Gastroesophageal sphincter (tissue), 4 donors: ENCODE measurements at regions not wholly inside any gene's neighbourhood (a gene's known extent, or its start where the extent isn't known, plus 50 kb on each side); places are given as distances from the start of the nearest gene placed in this dataset.

ENCODE experiments used
- ATAC-seq: fragments of 150-250 bp; one replicate; pipeline ENCODE4 v1.9.1; 2016; ENCODE audit warnings: mild to moderate bottlenecking, moderate library complexity
- H3K27ac ChIP-seq, 4 donors: fragments of 200-600 bp; sonication (generic) in 3 of 4; 1 replicate in 3 of 4; 2 replicates in 1 of 4; pipeline ENCODE4 v1.5.1; 2016 to 2019
- H3K27me3 ChIP-seq: fragments of 200-600 bp; sonication (generic); one replicate; pipeline ENCODE4 v1.5.1; 2019
- H3K36me3 ChIP-seq, 2 donors: fragments of 200-600 bp; sonication (generic); one replicate each; pipeline ENCODE4 v1.5.1; 2019; ENCODE audit warnings: control low read depth in 1 of 2
- H3K4me1 ChIP-seq, 3 donors: fragments of 200-600 bp; sonication (generic); 1 replicate in 2 of 3; 2 replicates in 1 of 3; pipeline ENCODE4 v1.5.1; 2016 to 2019; ENCODE audit warnings: control low read depth in 2 of 3
- H3K4me3 ChIP-seq, 2 donors: fragments of 200-600 bp; sonication (generic); one replicate each; pipeline ENCODE4 v1.5.1; 2019; ENCODE audit warnings: mild to moderate bottlenecking in 1 of 2, moderate library complexity in 1 of 2
- H3K9me3 ChIP-seq, 3 donors: fragments of 200-600 bp; sonication (generic); one replicate each; pipeline ENCODE4 v1.5.1; 2017 to 2019; ENCODE audit warnings: control low read depth in 2 of 3
- EP300 ChIP-seq: sonication (generic); formaldehyde crosslinking; IDR thresholded peaks from one replicate; pipeline ENCODE4 v1.6.1; 2017; ENCODE audit warnings: antibody characterized with exemption, mild to moderate bottlenecking
- POLR2A ChIP-seq, 2 donors: fragments of 450-650 bp; IDR thresholded peaks; one replicate each; pipeline ENCODE4 v1.6.1; 2017; ENCODE audit warnings: antibody characterized with exemption in 2 of 2, mild to moderate bottlenecking in 2 of 2, moderate library complexity in 1 of 2
- POLR2AphosphoS5 ChIP-seq: sonication (generic); formaldehyde crosslinking; IDR thresholded peaks from one replicate; pipeline ENCODE4 v1.6.1; 2017; ENCODE audit warnings: antibody characterized with exemption
- WGBS, 2 donors: methylation state at CpG; one replicate each; pipeline ENCODE4 v1.1.5; 2018; ENCODE audit warnings: low coverage in 1 of 2; 5-methylcytosine and 5-hydroxymethylcytosine counted together
- TF ChIP-seq, protein P1 (sequence below), 4 experiments: fragments of 200-600 bp in 2 of 4; fragments of 450-650 bp in 2 of 4; sonication (generic) in 1 of 4; IDR thresholded peaks; one replicate each; pipeline ENCODE4 v1.5.1; 2017 to 2019; ENCODE audit warnings: antibody characterized with exemption in 4 of 4, mild to moderate bottlenecking in 2 of 4, moderate library complexity in 2 of 4

DNA sequence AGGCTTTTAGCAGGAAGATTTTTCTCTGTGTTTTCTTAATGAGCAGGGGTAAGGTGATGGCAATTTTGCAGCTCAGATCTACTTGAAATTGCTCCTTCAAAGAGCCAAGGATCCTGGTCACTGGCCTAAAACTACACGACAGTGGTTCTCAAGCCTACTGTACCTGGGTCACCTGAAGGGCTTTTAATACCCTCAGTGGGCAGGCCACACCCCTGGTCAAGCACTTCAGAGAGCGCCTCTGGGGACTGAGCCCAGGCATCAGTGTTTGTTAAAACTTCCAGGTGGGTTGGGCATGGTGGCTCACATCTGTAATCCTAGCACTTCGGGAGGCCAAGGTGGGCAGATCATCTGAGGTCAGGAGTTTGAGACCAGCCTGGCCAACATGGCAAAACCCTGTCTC, 158.4 kb downstream of the FAM43A start:
- TF ChIP-seq, protein P1, sequence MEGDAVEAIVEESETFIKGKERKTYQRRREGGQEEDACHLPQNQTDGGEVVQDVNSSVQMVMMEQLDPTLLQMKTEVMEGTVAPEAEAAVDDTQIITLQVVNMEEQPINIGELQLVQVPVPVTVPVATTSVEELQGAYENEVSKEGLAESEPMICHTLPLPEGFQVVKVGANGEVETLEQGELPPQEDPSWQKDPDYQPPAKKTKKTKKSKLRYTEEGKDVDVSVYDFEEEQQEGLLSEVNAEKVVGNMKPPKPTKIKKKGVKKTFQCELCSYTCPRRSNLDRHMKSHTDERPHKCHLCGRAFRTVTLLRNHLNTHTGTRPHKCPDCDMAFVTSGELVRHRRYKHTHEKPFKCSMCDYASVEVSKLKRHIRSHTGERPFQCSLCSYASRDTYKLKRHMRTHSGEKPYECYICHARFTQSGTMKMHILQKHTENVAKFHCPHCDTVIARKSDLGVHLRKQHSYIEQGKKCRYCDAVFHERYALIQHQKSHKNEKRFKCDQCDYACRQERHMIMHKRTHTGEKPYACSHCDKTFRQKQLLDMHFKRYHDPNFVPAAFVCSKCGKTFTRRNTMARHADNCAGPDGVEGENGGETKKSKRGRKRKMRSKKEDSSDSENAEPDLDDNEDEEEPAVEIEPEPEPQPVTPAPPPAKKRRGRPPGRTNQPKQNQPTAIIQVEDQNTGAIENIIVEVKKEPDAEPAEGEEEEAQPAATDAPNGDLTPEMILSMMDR (IDR thresholded peaks at IDR 0.05), result no peak
- TF ChIP-seq POLR2AphosphoS5 (no peak), EP300 (no peak), POLR2A (IDR thresholded peaks at IDR 0.05) (no peak)
- H3K9me3 ChIP-seq, result no peaks in the 10 kb centered on the region
- WGBS, 2 donors, result no CpG with 5 or more reads among the region's 3 CpGs
- no peaks in the 10 kb centered on the region for H3K27me3 ChIP-seq
- H3K27ac ChIP-seq, result no peak overlapping the region
- ATAC-seq, result no peak
- H3K4me3 ChIP-seq, result no peak overlapping the region
- no peaks in the 10 kb centered on the region for H3K36me3 ChIP-seq
- no peaks in the 10 kb centered on the region for H3K4me1 ChIP-seq

DNA sequence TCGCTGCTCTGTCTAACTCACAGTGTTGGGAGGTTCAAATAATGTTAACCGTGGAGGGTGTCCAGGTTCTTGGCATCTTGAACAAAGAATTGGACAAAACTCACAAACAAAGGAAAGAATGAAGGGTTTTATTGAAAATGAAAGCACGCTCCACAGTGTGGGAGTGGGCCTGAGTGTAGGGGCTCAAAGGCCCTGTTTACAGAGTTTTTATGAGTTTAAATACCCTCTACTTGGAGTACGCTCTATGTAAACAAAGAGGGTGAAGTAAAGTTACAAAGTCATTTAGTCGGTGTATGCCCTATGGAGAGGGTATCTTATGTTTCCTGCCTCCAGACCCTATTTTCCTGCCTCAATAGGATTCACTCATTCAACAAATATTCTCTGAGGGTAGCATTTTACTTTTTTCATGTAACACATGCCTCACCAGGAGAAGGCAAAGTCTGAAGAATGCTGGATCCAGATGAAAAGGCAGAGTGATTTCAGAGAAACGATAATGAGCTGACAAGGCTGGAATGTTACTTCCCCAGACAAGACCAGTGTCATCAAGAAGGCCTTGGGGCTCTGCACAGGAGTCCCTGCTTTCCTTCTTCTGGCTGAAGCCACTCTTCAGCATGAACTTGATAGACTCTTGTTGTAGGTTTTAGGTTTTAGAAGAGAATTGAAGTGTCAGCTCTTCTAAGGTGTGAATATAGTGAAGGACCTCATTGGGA, 163.6 kb downstream of the FAM43A start:
- peaks cover 0 to 1% (median 0%) of the 10 kb centered on the region in 3 donors for H3K4me1 ChIP-seq
- 75 to 84% methylated on average over 5 to 6 of the region's 6 CpGs for WGBS, 2 donors
- no peak overlapping the region for H3K4me3 ChIP-seq
- ATAC-seq, result no peak
- no peaks in the 10 kb centered on the region for H3K9me3 ChIP-seq
- no peaks in the 10 kb centered on the region for H3K36me3 ChIP-seq
- TF ChIP-seq POLR2AphosphoS5 (no peak), POLR2A (IDR thresholded peaks at IDR 0.05) (no peak), EP300 (no peak)
- TF ChIP-seq, protein P1 (IDR thresholded peaks at IDR 0.05), result no peak
- no peak overlapping the region for H3K27ac ChIP-seq
- no peaks in the 10 kb centered on the region for H3K27me3 ChIP-seq

DNA sequence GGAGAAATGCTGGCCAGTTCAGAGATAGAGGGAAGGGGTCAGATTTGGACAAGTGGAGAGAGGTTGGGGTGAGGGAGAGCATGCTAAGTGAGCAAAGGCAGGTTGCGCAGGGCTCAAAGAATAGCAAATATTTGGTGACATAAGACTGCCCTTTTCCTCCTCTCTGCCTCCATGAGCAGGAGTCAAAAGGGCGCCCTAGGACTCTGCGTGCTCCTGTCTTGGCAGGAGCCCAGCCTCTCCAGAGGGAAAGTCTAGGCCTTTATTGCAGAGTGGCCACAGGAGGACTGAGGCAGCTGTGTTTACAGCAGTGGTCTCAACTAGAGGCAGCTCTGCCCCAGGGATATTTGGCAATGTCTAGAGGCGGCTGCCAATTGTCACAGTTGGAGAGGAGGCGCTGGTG, 165.6 kb downstream of the FAM43A start:
- Histone ChIP-seq H3K4me1 (peaks cover 0 to 7% (median 0%) of the 10 kb centered on the region in 3 donors), H3K27me3 (no peaks in the 10 kb centered on the region), H3K36me3 (no peaks in the 10 kb centered on the region), H3K9me3 (no peaks in the 10 kb centered on the region), H3K4me3 (no peak overlapping the region), H3K27ac (no peak overlapping the region)
- ATAC-seq, result no peak
- WGBS, 2 donors, result 80 to 85% methylated on average over 2 to 4 of the region's 5 CpGs
- TF ChIP-seq EP300 (no peak), POLR2A (IDR thresholded peaks at IDR 0.05) (no peak)

DNA sequence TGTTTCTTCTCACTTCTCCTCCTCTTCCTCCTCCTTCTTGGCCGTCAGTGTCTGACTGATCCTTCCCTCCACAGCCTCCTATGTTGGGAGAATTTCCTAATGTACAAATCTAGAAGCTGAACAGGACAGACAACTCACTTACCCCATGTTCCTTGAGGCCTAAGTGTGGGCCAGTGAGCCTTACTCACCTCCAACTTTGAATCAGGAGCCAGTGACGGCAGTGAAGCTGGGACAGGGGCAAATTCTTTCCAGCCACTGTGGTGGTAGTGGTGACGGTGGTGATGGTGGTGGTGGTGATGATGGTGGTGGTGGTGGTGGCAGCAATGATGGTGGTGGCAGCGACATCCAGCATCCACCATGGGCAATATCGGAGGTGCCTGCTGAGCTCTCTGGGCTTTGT, 166.3 kb downstream of the FAM43A start:
- WGBS, 2 donors, result 88 to 100% methylated on average over 1 of the region's 5 CpGs
- Histone ChIP-seq H3K4me1 (peaks cover 0 to 7% (median 0%) of the 10 kb centered on the region in 3 donors), H3K4me3 (no peak overlapping the region), H3K27me3 (no peaks in the 10 kb centered on the region), H3K36me3 (no peaks in the 10 kb centered on the region), H3K27ac (no peak overlapping the region), H3K9me3 (no peaks in the 10 kb centered on the region)
- no peak for TF ChIP-seq POLR2AphosphoS5
- TF ChIP-seq, protein P1 (IDR thresholded peaks at IDR 0.05), result no peak
- no peak for TF ChIP-seq POLR2A (IDR thresholded peaks at IDR 0.05)
- no peak for TF ChIP-seq EP300
- ATAC-seq, result no peak

DNA sequence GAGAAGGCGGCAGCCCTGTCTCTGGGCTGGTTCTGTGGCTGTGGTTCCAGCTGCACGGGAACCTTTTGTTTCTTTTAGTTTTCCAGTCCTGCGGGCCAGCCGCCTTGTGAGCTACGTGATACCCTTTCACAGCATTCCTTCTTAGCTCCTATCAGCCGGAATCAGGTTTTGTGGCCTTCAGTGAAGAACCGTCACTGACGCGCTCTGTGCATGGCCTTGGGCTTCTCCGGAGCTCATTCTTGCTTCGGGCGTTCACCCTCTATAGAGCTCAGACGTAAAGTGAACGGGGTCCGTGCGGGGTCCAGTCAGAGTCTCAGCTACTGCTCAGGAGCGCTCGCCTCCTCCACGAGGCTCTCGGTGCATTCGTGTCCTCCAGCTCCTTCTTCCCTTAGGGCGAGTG, 166.7 kb downstream of the FAM43A start:
- no peaks in the 10 kb centered on the region for H3K27me3 ChIP-seq
- WGBS, 2 donors, result 94% methylated on average over 10 of the region's 22 CpGs; no CpG with 5 or more reads in 1 of the 2 donors
- ATAC-seq, result no peak

More for the DNA sequence above, 166.7 kb downstream of the FAM43A start:
- TF ChIP-seq, protein P1 (IDR thresholded peaks at IDR 0.05), result no peak
- TF ChIP-seq EP300 (no peak), POLR2AphosphoS5 (no peak), POLR2A (IDR thresholded peaks at IDR 0.05) (no peak)
- H3K27ac ChIP-seq, result no peak overlapping the region
- H3K4me3 ChIP-seq, result no peak overlapping the region
- H3K9me3 ChIP-seq, result no peaks in the 10 kb centered on the region
- H3K36me3 ChIP-seq, result no peaks in the 10 kb centered on the region
- peaks cover 0 to 7% (median 0%) of the 10 kb centered on the region in 3 donors for H3K4me1 ChIP-seq
